ENCODE measurements at regions not wholly inside any gene's neighbourhood (a gene's known extent, or its start where the extent isn't known, plus 50 kb on each side); places are given as distances from the start of the nearest gene placed in this dataset.

DNA sequence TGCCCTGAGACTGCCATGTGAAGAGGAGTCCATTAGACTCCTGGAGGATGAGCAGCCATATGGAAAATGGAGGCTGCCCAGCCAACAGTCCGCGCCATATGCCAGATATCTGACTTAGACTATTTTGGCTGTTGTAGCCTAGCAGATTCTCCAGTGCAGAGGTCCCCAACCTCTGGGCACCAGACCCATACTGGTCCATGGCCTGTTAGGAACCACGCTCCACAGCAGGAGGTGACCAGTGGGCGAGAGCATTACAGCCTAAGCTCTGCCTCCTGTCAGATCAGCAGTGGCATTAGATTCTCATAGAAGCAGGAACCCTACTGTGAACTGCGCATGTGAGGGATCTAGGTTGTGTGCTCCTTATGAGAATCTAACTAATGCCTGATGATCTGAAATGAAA, 851.9 kb downstream of the NR2F1-AS1 start:
- H3K27ac ChIP-seq: no peak overlapping the region
- ATAC-seq (no peak), FAIRE-seq (no peak), DNase-seq (no peak)
- H3K27me3 ChIP-seq: no peaks in the 10 kb centered on the region
- H3K9me3 ChIP-seq: no peaks in the 10 kb centered on the region
- 74 to 81% methylated on average over 5 of the region's 5 CpGs for WGBS, 2 donors
- intact Hi-C loops (cut with DNase I): no loop called here
- TF ChIP-seq, protein P1, sequence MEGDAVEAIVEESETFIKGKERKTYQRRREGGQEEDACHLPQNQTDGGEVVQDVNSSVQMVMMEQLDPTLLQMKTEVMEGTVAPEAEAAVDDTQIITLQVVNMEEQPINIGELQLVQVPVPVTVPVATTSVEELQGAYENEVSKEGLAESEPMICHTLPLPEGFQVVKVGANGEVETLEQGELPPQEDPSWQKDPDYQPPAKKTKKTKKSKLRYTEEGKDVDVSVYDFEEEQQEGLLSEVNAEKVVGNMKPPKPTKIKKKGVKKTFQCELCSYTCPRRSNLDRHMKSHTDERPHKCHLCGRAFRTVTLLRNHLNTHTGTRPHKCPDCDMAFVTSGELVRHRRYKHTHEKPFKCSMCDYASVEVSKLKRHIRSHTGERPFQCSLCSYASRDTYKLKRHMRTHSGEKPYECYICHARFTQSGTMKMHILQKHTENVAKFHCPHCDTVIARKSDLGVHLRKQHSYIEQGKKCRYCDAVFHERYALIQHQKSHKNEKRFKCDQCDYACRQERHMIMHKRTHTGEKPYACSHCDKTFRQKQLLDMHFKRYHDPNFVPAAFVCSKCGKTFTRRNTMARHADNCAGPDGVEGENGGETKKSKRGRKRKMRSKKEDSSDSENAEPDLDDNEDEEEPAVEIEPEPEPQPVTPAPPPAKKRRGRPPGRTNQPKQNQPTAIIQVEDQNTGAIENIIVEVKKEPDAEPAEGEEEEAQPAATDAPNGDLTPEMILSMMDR (IDR thresholded peaks at IDR 0.05): no peak
- H3K4me3 ChIP-seq: no peak overlapping the region
- H3K4me1 ChIP-seq: no peaks in the 10 kb centered on the region
- H3K36me3 ChIP-seq: no peaks in the 10 kb centered on the region

DNA sequence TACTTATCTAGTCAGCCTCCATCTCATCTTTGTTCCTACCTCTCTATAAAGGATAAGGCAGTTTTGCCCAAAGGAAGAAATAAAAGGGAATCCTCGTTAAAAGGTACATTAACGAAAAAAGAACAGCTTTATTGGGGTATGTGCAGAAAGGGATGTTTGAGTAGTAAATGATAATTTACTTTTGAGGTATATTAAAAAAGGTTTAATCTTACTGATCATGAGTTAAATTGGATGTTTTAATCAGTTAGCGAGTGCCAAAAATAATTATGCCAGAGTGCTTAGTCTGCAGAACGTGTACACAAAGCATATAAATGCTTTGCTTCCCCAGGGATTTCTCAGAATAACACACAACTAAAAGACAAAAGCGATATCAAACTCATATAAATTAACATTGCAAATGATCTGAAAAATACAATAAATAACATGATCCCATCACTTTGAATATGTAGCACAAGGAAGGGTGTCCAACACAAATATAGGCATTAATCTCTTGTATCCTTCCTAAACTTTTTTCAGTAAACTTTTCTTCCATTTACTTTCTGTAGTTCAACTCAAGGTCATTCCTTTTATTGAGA, 865.0 kb downstream of the NR2F1-AS1 start:
- ATAC-seq: no peak
- no peaks in the 10 kb centered on the region for H3K9me3 ChIP-seq
- H3K4me1 ChIP-seq: no peaks in the 10 kb centered on the region
- H3K27ac ChIP-seq: no peak overlapping the region
- intact Hi-C loops (cut with DNase I): no loop called here
- H3K27me3 ChIP-seq: no peaks in the 10 kb centered on the region
- TF ChIP-seq, protein P1 (IDR thresholded peaks at IDR 0.05): no peak
- no peak overlapping the region for H3K4me3 ChIP-seq
- FAIRE-seq: no peak
- 57 to 76% methylated on average over 5 of the region's 5 CpGs for WGBS, 2 donors
- no peak for DNase-seq
- H3K36me3 ChIP-seq: no peaks in the 10 kb centered on the region

DNA sequence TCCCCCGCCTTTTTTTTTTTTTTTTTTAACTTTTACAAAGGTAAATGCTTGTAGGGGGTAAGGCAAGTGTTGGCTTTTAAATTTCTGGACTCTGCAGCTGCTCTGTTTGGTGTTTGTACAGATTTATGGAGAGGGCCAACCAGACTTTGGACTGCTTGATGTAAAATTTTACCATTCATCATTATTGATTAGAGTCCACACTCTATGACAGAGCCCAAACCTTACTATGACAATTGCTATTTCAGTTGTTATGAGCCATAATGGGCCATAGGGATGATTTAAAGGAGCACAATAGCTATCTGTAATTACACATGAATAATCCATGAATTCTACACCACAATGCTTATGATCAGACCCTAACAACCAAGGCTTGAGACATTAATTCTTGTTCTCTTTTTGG, 867.2 kb downstream of the NR2F1-AS1 start:
- no peak for DNase-seq
- Histone ChIP-seq H3K36me3 (no peaks in the 10 kb centered on the region), H3K4me1 (no peaks in the 10 kb centered on the region), H3K27ac (no peak overlapping the region), H3K4me3 (no peak overlapping the region), H3K9me3 (no peaks in the 10 kb centered on the region), H3K27me3 (no peaks in the 10 kb centered on the region)
- no peak for ATAC-seq
- 57 to 70% methylated on average over 1 of the region's 1 CpG for WGBS, 2 donors
- TF ChIP-seq, protein P1 (IDR thresholded peaks at IDR 0.05): no peak
- no peak for FAIRE-seq
- intact Hi-C loops (cut with DNase I): no loop called here

DNA sequence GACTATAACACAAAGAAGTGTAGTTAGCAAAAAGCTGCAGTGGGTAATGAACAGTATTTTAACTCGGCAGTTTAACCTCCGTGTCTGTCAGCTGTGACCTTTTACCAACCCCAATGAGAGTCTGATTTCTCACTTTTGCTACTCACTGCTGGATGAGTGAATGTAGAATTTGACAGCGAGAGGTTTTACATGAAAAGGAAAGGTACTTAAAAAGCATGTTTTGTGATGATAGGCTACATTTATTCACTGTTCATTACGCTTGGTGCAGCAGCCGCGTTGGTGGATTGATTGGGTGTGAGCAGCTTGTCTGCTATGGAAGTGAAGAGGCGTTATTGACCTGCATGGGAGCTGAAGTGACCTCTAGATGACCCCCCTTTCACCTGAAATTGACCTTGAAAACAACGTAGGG, 867.7 kb downstream of the NR2F1-AS1 start:
- no peaks in the 10 kb centered on the region for H3K9me3 ChIP-seq
- H3K36me3 ChIP-seq: no peaks in the 10 kb centered on the region
- no peak overlapping the region for H3K4me3 ChIP-seq
- H3K27me3 ChIP-seq: no peaks in the 10 kb centered on the region
- DNase-seq (no peak), FAIRE-seq (no peak), ATAC-seq (no peak)
- 34 to 41% methylated on average over 8 of the region's 8 CpGs for WGBS, 2 donors
- TF ChIP-seq, protein P1 (IDR thresholded peaks at IDR 0.05): no peak
- intact Hi-C loops (cut with DNase I): no loop called here
- H3K4me1 ChIP-seq: no peaks in the 10 kb centered on the region
- no peak overlapping the region for H3K27ac ChIP-seq

DNA sequence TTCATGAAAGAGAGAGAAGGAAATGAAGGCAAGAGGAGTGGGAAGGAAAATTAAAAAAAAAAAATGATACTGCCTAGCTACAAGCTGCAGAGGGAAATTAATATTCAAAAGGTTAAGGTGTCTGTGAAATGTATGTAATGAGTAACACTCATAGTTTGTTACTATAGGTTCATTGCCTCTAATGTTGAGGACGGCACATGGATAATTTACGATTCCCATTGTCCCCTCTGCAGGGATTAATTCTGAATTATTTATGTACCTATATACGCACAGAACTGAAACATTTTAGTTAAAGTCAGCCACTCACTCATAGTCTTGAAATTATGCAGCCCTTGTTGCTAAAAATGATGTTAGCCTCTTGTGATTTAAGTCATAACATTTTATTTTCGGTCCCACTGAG, 869.1 kb downstream of the NR2F1-AS1 start:
- no peak for FAIRE-seq
- no peak overlapping the region for H3K27ac ChIP-seq
- no peaks in the 10 kb centered on the region for H3K9me3 ChIP-seq
- 67 to 81% methylated on average over 4 of the region's 4 CpGs for WGBS, 2 donors
- H3K36me3 ChIP-seq: no peaks in the 10 kb centered on the region
- H3K4me1 ChIP-seq: no peaks in the 10 kb centered on the region
- DNase-seq: no peak
- no peaks in the 10 kb centered on the region for H3K27me3 ChIP-seq
- TF ChIP-seq, protein P1 (IDR thresholded peaks at IDR 0.05): no peak
- intact Hi-C loops (cut with DNase I): no loop called here
- no peak overlapping the region for H3K4me3 ChIP-seq
- ATAC-seq: no peak
